Ecto neural progenitor cell (in vitro differentiated cells): ENCODE measurements at regions not wholly inside any gene's neighbourhood (a gene's known extent, or its start where the extent isn't known, plus 50 kb on each side); places are given as distances from the start of the nearest gene placed in this dataset.

Experiments used
- DNase-seq: peaks from one replicate; pipeline ENCODE4 v3.0.0-alpha.2; 2018; ENCODE audit warnings: low spot score

DNA sequence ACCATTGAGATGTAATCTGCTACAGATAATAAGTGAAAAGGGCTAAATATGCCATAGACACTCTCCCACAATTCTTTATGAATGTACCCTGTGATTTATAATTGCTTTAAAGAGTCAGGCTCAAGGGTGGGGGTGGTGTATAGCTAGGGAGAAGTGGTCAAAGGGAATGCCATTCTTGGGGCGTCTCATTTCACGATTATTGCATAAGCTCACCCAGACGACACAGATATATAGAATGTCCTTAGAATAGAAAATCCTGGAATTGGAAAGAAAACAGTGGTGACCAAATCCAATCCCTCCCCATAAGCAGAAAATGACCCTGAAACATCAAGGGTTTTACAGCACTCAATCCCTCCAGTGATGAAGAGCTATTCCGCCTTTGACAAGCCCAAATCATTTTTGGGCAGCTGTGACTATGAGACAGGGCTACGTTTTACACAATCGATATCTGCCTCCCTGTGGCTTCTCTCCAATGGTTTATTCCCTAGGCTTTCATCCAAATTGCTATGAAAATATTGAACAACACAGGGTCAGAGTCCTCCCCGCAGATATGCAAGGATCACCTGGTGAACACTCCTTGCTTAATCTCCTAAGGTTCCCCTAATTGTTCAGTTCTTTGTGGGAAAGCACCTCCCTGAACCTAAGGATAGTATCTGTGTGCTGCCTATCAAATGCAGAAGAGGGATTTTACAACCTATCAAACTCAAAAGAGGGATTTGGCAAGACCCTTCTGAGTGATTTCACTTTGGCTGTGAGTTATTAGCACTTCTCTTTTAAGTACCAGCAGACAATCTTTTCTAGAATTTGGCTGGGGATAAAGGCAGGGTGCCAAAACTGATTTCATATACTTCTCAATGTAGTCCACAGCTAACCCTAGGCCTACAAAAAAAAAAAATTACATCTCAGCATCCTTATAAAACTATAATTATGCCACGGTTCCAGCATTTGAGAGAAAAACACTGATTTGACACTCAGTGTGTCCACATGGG lies 144.9 kb upstream of the CDH6 start:
- no peak for DNase-seq

GRCh38 chr5:31047621-31048020 lies 145.9 kb upstream of the CDH6 start:
- no peak for DNase-seq

DNA sequence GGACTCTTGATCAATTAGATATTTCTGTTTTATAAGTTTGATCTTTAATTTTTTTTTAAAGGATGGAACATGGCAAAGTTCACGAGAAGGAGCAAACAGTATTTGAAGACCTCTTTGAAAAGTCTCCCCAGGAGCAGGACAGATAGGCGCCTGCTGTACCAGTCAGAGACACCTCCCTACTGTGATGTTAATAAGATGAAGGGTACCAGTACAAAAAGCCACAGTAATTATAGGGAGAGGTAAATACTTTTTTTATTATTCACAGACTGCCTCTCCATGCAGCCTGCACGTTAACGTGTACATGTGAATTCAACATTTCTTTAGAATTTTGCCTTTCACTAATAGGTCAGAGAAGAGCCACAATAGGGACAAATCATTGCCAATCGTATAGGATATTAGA lies 146.5 kb upstream of the CDH6 start:
- DNase-seq = no peak

GRCh38 chr5:31036411-31036810 lies 157.1 kb upstream of the CDH6 start:
- DNase-seq = no peak

GRCh38 chr5:31033295-31033694 lies 160.2 kb upstream of the CDH6 start:
- DNase-seq = no peak

GRCh38 chr5:31029925-31030324 lies 163.6 kb upstream of the CDH6 start:
- no peak for DNase-seq

- DNase-seq = no peak
These were observed 165.8 kb upstream of the CDH6 start for GRCh38 chr5:31027721-31028120.

GRCh38 chr5:31023105-31023504 lies 170.4 kb upstream of the CDH6 start:
- no peak for DNase-seq

DNA sequence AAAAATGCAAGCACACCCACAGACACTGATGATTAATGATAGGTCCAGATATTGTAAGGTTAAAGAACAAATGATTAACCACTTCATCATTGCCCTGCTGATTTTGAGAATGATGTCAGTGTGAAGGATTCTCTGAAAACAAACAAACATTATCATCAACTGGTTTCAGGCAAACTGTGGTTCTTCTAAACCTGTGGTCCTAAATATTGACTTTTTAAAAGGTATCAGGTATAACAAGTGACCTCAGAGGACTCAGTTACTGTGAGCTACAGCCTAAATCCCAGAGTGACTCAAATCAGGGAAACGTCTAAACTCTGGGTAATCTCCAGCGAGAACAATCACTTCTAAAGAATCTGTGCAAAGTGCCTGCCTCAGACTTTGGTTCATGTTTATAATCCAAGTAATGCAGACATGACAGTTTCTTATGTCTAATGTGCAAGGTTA lies 172.3 kb upstream of the CDH6 start:
- no peak for DNase-seq

DNA sequence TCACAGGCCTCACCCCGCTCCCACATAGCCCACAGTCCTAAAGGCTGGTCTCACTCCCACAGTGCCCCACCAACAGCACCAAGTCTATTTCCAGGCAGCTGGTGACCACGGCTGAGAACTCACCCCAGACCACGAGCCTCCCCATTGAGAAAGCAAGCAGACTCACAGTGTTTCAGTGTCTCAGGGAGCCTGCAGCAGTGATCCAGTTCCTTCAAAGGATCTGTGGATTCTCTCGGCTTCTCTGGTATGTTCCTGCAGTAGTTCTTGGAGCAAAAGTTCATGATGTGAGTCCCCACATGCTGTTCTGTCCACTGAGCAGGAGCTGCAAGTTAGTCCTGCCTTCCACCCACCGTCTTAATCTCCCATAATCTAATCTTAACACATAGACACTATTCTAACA lies 185.3 kb upstream of the CDH6 start:
- DNase-seq = no peak

- no peak for DNase-seq
These were observed 185.8 kb upstream of the CDH6 start for GRCh38 chr5:31007672-31008071.

- no peak for DNase-seq
These were observed 193.2 kb upstream of the CDH6 start for GRCh38 chr5:31000287-31000686.

DNA sequence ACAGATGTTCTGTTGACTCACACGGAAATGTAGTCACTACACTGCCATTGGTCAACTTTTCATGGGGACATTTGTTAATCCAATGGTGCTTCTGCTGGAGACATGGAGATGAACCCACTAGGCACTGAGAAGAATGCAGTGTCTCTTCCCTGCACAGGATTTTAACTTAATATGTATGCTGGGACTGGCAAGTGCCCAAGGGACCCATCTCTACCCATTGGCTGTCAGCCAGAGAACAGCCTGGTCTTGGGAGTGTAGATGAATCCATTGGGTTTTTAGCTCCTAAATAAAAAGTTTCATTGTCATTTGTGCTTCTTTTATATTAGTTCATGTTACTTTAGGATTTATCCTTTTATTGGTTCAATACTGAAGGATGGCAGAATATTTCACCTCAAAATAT lies 195.8 kb upstream of the CDH6 start:
- DNase-seq = no peak

- DNase-seq = no peak
These were observed 198.6 kb upstream of the CDH6 start for GRCh38 chr5:30994902-30995301.

DNA sequence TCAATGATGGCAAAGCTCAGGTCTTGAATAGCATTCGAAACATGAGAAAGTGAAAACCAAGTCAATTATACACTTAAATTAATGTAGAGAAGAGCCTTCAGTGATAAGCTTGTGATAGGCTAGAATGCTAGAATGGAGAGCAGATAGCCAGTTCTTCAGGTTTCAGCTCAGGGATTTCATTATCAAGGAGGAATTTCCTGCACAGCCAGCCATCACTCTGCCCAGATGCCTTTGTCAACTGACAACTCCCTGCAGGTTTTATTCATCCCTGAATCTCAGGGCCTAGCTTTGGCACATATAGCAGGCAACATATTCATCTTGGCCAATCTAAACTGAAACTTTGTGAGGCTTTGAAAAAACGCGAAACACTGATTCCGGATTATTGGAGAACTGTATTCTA lies 199.3 kb upstream of the CDH6 start:
- no peak for DNase-seq

GRCh38 chr5:30991462-30991861 lies 202.0 kb upstream of the CDH6 start:
- DNase-seq = no peak

GRCh38 chr5:30981576-30981975 lies 211.9 kb upstream of the CDH6 start:
- DNase-seq = no peak

DNA sequence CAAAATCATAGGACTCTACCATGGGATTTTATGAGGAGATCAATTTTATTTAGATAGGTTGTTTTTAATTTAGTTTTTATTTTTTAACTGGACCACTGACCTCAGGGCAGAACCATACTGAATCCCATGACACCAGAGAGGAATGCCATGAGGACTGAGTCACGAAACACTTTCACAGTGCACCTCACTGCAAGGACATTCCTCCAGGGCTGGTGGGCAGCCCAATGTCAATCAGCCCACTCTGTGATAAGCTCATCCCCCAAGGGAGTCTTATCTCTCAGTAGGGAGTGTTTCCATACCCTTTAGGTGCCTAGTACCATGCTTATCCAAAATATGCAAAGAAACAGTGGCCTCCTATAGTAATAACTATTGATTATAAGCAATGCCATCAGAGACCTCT lies 224.5 kb upstream of the CDH6 start:
- no peak for DNase-seq

- DNase-seq = no peak
These were observed 233.4 kb upstream of the CDH6 start for GRCh38 chr5:30960036-30960435.

GRCh38 chr5:30959238-30959637 lies 234.2 kb upstream of the CDH6 start:
- DNase-seq = no peak

DNA sequence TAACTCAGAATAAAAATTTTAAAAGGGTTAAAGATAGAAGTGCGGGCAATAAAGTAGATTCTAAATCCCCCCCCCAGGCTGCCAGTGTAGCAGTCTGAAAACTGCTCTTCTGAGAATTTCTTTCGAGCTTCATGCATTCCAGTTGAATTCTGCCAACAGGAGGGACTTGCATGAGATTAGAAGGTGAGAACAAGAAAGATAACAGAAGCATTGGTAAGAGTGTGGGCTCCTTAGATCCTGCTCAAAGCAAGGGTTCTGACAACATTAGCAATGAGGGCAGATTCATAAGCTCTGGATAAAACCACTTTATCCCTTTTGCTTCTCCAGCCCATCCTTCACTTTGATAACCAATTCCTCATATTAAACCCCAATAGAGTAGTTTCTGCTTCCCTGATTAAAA lies 235.9 kb upstream of the CDH6 start:
- DNase-seq = no peak

DNA sequence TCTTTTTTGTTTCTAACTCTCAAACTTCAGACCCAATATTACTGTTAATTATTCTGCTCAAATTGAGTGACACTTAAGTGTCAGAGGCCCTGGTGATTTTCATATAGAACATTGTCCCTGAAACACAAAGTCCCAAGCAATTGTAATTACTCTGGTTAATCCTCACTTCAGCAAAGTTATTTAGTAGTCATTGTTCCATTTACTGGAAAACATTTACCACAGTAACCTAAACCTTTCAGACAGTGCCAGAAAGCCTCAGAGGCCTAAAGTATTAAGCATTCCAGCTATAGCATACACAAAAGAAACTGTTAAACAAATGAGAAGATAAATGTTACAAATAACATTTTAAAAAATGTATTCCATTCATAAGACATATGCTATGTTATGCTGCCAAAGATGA lies 237.2 kb upstream of the CDH6 start:
- no peak for DNase-seq

GRCh38 chr5:30937070-30937469 lies 256.4 kb upstream of the CDH6 start:
- no peak for DNase-seq

- no peak for DNase-seq
These were observed 259.9 kb upstream of the CDH6 start for GRCh38 chr5:30933599-30933998.
